ENCODE measurements at regions not wholly inside any gene's neighbourhood (a gene's known extent, or its start where the extent isn't known, plus 50 kb on each side); places are given as distances from the start of the nearest gene placed in this dataset.
A peak's percentile ranks its signal among the peaks of the same experiment; 100 is the strongest.
"Not testable (repeated sequence)": the region's sequence is repeated elsewhere in the genome, so short reads cannot be mapped to it uniquely, and the experiment has no call there.

DNA sequence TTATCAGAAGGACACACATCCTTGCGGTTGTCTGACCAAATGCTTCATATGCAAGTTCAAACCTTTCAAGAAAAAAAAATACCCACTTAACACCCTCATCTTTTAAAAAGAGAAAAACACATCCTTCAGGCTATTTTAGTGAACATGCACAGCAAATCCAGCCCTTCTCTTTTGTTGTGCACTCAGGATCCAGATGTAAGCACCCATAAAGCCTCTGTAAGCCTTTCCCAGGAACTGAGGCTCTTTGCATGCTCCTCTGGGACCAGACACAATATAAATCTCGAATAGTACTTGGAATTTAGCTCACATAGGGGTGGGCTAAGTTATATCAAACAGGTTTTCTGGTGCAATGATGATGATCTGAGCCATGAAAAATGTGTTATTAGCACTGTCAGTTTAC, 308.8 kb upstream of the FAM98A start:
- no peak for DNase-seq

DNA sequence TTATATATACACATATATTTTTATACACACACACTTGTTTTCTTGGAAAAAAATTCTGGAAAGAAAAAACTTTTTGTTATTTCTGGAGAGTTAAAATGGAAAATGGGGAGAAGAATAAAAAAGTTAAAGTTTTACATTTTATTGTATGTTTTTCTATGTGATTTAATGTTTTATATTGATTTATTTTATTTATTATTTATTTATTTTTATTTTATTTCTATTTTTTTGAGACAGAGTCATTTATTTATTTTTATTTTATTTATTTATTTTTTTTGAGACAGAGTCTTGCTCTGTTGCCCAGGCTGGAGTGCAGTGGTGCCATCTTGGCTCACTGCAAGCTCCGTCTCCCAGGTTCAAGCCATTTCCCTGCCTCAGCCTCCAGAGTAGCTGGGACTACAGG, 307.0 kb upstream of the FAM98A start:
- not testable (repeated sequence) for DNase-seq

DNA sequence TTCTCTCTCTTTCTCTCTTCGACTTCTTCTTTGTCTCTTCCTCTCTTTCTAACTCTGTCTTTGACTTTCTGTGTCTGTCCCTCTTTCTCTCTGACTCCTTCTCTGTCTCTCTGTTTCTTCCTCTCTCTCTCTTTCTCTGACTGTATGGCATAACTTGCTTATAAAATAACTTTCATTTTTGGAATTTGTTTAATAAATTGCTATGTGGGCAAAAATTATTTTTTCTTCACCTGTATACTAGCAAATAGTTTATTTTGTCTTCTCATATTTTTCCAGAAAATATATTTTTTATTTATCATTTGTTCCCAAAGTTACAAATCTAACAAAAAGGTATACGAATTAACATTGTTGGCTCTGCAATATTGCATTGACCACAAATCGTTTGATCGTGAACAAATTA, 305.7 kb upstream of the FAM98A start:
- DNase-seq: no peak

DNA sequence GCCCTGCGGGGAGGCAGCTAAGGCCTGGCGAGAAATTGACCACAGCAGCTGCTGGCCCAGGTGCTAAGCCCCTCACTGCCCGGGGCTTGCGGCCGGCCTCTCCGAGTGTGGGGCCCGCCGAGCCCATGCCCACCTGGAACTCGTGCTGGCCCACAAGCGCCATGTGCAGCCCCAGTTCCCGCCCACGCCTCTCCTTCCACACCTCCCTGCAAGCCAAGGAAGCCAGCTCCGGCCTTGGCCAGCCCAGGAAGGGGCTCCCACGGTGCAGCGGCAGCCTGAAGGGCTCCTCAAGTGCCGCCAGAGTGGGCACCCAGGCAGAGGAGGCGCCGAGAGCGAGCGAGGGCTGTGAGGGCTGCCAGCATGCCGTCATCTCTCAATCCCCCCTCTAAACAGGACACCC, 304.6 kb upstream of the FAM98A start:
- DNase-seq: no peak

DNA sequence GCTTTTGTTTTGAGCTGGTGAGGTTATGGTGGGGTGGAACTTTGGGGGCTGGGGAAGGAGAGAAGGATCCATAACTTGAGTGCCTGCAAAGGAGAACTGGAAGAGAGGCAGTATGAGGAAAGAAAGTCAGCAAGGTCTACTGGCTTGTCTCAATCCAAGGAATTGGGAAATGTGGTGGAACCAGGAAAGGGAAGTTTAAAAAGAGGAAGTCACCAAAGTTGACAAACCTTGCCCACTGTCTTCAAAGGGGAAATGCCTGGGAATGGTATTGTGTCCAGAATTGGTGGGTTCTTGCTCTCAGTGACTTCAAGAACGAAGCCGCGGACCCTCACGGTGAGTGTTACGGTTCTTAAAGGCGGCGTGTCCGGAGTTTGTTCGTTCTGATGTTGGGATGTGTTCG, 304.1 kb upstream of the FAM98A start:
- DNase-seq: no peak

DNA sequence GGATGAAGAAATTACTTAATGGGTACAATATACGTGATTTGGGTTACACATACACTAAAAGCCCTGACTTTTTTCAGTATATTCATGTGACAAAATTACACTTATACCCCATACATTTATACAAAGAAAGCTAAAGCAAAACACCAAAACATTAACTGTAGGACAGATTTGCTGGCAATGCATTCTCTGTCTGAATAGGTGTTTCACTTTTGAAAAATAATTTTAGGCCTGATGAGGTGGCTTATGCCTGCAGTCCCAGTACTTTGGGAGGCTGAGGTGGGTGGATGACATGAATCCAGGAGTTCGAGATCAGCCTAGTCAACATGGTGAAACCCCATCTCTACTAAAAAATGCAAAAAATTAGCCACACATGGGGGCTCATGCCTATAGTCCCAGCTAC, 301.5 kb upstream of the FAM98A start:
- no peak for DNase-seq

DNA sequence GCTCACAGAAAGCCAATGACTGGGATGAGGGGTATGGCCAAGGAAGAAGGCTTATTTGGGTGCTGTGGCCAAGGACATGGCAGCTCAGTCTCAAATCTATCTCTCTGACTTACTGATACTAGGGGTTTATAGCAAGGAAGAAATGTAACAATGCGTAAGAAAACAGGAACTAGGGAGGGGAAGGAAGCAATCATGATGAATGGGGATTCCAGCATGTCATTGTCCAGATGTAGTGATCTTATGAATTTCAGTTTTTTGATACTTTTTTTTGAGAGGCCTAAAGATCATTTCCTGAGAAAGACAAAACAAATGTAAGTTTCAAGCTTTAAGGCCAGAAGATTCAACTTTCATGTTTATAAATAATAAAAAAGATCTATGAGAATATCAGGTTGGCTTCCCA, 298.6 kb upstream of the FAM98A start:
- DNase-seq: no peak

DNA sequence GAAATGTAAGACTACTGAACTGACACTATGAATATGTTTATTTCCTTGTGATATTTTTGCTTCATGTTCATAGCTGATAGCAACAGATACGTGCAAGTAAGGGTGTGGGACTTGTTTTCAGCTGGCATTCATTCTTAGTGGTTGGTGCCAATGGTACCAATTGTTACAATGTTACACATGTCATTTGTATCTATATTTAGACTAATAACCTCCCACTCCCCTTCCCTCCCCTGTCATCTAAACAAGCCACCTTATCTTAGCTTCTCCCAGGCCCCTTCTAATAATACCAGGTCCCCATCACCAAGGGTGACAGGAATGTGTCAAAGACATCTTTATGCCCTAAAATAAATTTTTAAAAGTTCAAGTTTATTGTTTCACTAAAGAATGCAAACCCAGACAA, 294.7 kb upstream of the FAM98A start:
- no peak for DNase-seq

DNA sequence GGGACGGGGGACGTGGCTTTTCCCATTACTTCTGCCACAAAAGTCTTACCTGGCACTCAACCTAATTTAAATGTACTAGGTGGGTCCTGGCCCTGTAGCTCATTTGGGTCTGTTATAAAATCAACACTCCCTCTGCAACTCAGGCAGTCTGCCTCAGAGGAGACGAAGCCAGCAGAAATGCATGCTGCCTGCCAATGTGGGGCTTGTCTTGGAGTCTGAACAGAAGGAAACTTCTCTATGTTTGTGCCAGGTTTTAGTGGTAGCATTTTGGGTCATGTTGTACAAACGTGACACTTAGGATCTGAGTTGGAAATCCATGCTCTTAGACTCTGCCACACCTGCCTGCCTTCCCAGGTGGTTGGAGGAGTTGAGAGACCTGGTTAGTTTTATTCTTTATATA, 292.5 kb upstream of the FAM98A start:
- DNase-seq: no peak

DNA sequence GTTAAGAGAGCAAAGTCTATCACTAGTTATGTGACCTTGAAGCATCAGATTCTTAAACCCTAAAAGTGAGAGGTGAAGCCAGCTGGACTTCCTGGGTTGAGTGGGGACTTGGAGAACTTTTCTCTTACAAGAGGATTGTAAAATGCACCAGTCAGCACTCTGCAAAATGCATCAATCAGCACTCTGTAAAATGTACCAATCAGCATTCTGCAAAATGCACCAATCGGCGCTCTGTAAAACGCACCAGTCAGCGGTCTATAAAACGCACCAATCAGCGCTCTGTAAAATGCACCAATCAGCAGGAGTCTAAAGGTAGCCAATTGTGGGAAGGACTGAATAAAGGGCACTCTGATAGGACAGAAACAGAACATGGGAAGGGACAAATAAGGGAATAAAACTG, 291.6 kb upstream of the FAM98A start:
- no peak for DNase-seq

DNA sequence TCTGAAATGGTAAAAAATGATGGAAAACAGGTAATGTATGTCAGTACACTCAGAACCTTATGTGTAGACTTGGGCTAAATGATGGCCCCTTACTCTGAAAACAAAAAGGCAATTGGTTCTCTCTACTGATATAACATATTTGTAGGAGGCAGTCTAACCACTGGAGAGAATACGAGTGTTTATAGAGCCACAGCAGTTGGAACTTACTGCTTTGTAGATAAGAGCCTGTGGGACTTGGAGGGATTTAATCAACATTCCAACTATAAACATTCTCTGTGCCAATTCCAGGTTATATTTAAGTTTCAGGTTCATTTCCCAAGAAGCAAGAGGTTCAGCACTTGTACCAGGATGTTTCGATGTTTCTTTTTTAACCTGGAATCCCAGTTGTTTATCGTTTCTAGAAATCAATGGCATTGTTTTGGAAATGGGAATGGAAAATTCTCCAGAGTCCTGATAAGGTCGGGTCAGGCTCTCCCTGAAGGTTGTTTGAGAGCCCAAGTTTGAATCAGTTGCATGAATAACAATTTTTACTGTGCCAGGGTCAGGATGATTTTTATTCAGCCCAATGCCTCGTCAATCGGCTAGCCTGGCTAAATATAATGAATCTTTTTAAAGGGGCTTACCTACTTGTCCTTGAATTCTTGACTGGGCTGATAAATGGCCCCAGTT, 278.4 kb upstream of the FAM98A start:
- no peak for DNase-seq

DNA sequence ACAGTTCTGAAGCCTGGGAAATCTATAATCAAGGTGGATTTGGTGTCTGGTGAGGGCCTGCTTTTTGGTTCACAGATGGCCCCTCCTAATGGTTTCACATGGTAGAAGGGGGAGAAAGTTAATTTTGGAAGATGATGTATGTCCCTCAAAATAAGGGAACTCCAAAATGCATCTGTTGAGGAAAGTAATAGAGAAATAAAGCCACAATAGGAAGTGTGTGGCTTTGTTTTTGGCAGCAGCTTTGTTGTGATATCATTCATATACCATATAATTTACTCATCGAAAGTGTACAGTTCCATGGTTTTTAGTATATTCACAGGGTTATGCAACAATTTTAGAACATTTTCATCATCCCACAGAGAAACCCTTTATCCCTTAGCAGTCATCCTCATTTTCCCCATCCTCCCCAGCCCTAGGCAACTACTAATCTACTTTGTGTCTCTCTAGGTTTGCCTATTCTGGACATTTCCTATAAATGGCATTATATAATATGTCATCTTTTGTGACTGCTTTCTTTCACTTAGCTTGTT, 274.0 kb upstream of the FAM98A start:
- no peak for DNase-seq

DNA sequence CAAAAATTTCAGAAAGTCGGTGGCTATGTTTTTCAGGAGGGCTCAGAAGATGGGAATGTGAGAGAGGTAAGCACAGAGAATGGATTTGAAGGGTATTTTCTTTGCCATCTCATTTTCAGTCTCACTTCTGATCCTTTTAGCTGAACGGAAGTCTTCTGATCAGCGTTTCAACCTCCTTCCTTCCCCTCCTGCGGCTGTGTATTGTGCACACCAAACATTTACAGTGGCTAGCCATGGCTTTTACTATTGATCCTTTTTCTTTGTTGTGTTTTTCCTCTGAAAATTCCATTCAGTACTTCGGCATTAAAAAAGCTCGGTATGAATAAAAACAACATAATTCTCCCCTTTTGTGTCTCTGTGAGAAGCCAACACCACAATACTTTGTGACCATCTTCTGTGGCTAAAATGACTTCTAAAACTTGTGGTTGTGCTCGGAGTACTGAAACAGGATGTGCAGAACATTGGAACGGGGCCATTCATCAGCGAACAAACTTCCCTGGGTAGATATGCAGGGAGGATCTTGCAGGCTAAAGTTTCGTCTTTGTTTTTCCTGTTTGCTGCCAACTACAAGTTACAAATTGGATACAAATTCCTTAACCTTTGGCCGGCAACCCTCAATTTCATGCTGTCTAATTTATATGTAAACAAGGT, 260.8 kb upstream of the FAM98A start:
- DNase-seq: peak in 1 of 6 experiments; percentile 12

DNA sequence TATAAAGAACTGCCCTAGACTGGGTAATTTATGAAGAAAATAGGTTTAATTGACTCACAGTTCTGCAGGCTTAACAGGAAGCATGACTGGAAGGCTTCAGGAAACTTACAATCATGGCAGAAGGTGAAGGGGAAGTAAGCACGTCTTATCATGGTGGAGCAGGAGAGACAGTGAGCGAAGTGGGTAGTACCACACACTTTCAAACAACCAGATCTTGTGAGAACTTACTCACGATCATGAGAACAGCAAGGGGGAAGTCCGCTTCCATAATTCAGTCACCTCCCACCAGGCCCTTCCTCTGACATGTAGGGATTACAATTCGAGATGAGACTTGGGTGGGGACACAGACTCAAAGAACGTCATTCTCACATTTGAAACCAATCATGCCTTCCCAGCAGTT, 260.1 kb upstream of the FAM98A start:
- DNase-seq: no peak

DNA sequence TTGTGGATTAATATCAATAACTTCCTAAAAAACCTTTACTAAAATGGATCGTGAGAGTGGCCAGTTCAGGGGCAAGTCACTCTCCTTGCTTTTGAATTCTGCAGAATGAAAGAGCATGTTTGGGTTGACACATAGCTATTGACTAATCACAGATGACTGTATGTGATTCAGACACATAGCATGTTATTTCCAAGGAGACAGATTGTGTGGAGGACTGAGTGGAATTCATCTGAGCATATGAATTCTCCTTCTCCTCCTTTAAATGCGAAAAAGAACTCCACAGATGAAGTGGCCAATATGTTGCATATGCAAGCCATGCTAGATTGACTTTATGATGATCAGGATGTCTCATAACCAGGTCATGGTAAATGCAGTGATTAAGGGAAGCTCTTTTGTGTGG, 249.4 kb upstream of the FAM98A start:
- no peak for DNase-seq

DNA sequence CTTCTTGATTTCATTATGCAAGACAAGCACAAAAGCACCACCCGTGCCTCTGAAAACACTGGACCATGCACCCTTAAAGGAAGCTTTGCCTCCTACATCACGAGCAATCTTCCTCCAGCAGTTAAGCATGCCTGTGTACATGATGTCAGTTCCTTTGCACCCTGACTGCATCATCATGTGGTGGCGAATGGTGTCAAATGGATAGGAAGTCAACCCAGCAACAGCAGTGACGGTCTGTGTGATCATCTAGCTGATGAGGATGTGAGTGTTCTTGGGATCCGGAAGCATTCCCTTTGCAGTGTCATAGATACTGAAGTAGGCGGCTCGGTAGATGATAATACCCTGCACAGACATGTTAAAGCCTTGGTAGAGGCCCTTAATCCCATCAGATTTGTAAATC, 240.7 kb upstream of the FAM98A start:
- DNase-seq: no peak

DNA sequence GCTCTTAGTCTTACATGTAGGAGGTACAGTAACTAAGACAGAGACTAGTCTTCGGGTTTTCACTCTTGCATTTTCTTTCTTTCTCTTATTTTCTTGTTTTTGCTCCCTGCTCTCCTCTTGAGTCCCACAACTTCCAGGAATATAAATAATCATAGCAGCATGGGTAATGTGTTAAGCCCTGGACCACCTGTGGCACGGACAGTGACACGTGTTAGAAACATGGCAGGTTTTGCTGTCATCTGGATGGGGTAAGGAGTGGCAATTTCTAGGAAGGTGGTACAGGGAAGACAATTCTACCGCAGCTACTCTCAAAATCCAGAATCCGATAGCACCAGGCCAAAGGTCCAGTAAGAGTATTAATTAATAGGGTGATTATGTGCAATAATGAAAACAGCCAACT, 237.5 kb upstream of the FAM98A start:
- no peak for DNase-seq

DNA sequence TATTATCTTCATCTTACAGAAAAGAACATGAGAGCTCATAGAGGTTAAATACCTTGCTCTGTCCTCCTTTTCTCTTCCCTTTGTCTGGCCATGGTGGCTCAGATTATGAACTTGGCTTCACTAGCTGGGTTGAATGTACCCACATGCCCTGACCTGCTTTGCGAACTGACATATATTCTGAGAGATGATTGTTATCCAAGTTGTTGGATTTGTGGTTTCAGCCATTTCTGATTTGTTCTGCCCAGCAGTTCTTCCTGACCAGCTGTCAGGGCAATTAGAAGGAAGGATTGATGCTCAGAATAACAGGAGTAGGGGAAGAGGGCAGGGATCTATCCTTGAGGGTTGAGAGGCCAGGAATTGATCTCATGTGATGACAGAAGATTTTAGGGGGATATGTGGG, 236.8 kb upstream of the FAM98A start:
- DNase-seq: no peak

DNA sequence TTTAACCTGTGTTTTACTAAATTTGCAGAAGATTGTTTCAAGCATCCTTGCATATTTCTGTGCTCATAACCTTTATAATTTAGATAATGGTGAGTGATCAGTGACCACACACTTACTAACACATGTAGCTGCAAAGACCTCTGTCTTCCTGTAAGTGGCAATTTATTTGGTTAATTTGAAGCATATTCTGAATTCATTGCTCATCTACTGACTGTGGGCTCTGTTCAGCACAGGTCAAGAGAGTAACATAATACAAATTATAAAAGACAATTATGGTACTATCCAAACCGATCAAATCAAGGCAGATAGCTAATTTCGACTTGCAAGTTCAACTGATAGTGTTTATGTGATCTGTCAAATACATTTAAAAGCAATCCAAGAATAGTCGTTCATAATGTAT, 223.9 kb upstream of the FAM98A start:
- DNase-seq: no peak

DNA sequence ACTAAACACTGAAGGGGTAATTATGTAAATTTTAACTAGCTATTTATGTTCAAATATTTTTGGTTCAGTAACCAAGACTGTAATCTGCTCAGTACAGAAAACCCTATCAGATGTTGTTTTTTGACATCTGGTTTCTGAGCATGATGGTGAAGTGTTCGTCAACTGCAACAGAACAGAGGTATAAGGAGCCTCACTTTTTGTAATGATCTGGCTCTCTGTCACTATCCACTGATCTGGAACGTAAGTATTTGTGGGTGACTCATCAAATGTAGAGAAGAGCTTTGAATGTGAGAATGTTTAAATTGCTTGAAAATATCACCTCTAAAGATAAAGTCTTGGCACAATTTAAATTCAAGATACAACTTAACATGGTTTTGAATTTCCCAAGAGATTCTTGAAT, 213.6 kb upstream of the FAM98A start:
- DNase-seq: no peak

DNA sequence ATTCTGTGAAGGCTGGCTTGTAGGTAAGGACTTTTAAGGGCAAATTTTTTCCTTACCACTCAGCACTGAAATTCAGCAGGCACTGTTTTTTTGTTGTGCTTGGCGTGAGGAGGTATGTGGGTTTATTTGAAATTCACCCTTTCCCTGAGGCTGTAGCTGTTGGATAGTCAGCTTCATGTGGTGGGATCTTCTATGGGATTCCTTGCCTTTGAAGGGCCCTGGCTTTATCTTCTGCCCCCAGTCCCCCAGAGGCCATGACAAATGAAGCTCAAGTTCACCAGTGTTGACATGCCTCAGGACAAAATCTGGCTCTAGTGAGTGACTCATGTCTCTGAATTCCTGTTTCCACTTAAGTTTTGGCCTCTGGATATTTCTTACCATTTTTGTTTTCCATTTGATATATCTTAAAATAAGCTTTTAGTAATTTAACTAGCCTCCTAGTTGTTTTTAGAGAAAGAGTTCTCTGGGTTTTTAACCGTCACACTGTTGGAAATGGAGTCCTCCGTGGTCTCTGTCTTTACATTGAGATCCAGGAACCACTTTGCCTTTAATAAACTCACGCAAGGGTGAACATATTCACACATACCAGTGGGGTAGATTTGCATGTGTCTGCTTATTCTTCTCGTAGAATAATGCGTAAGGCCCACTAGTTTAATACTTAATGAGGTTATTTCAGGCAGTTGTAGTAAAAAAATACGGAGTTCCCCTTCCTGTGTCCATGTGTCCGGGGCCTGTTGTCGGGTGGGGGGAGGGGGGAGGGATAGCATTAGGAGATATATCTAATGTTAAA, 211.1 kb upstream of the FAM98A start:
- DNase-seq: no peak

DNA sequence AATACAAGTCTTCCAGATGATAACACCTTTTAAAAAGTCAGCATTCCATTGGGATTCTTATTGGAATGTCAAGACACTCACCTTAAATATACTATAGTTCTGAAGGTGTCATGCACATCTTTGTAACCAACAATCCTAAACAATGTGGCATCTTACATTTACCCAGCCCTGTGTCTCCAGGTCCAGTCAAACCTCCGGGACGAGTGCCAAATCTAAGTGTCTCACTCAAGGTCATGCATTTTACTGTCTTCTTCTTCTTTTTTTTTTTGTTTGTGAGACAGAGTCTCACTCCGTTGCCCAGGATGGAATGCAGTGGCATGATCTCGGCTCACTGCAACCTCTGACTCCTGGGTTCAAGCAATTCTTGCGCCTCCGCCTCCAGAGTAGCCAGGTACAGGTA, 206.9 kb upstream of the FAM98A start:
- no peak for DNase-seq

DNA sequence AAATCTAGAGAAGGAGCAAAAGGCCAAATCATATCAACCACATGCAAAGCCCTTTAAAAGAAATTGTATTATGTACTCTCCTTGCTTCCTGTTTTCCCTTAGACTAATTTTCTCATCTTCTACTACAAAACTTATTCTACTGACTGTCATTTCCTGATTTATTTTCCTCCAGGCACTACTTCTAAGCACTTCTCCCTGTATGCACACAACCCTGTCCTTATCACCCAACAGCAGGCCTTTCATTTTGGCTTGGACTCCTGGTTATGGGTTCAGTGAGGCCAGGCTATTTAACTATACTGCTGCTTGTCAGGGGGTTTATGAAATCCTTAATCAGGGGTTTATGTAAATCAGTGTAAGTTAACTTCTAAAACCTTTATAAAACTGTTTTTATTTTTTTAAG, 205.1 kb upstream of the FAM98A start:
- DNase-seq: no peak

DNA sequence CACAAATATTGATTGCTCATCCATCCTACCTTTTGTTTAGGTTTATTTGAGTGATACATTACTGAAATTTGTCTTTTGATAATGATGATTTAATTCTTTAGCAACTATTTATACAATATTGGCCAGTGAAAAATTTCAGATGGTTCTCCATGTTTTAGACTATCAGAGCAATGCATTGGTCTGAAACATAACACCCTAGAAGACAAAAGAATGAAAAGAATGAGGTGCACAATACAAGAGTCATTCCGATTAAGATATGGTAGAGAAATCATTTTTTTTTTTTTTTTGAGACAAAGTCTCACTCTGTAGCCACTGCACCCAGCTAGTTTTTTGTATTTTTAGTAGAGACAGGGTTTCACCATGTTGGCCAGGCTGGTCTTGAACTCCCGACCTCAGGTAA, 197.4 kb upstream of the FAM98A start:
- DNase-seq: no peak
